Central memory CD4-positive, alpha-beta T cell (primary cell): ENCODE measurements at regions not wholly inside any gene's neighbourhood (a gene's known extent, or its start where the extent isn't known, plus 50 kb on each side); places are given as distances from the start of the nearest gene placed in this dataset.

Experiments used
- DNase-seq: peaks from one replicate; pipeline ENCODE4 v3.0.0; 2022

- DNase-seq: no peak
Measured at GRCh38 chr16:62933929-62934328, 897.7 kb upstream of the CDH8 start.

GRCh38 chr16:62929593-62929992 lies 893.4 kb upstream of the CDH8 start:
- DNase-seq: no peak

- no peak for DNase-seq
Measured at GRCh38 chr16:62927122-62927521, 890.9 kb upstream of the CDH8 start.

GRCh38 chr16:62926121-62926801 lies 890.0 kb upstream of the CDH8 start:
- no peak for DNase-seq

- no peak for DNase-seq
Measured at GRCh38 chr16:62921904-62922303, 885.7 kb upstream of the CDH8 start.

GRCh38 chr16:62913924-62914323 lies 877.7 kb upstream of the CDH8 start:
- no peak for DNase-seq

GRCh38 chr16:62913333-62913732 lies 877.1 kb upstream of the CDH8 start:
- no peak for DNase-seq

GRCh38 chr16:62909597-62909996 lies 873.4 kb upstream of the CDH8 start:
- no peak for DNase-seq

GRCh38 chr16:62907562-62907961 lies 871.3 kb upstream of the CDH8 start:
- no peak for DNase-seq

- DNase-seq: no peak
Measured at GRCh38 chr16:62903961-62904502, 867.8 kb upstream of the CDH8 start.

GRCh38 chr16:62899737-62900136 lies 863.5 kb upstream of the CDH8 start:
- DNase-seq: no peak

- DNase-seq: no peak
Measured at GRCh38 chr16:62889097-62889496, 852.9 kb upstream of the CDH8 start.

- DNase-seq: no peak
Measured at GRCh38 chr16:62883509-62883908, 847.3 kb upstream of the CDH8 start.

- DNase-seq: no peak
Measured at GRCh38 chr16:62882552-62883221, 846.4 kb upstream of the CDH8 start.

- DNase-seq: no peak
Measured at GRCh38 chr16:62876133-62876532, 839.9 kb upstream of the CDH8 start.

- no peak for DNase-seq
Measured at GRCh38 chr16:62872339-62872738, 836.1 kb upstream of the CDH8 start.

GRCh38 chr16:62870554-62870953 lies 834.3 kb upstream of the CDH8 start:
- DNase-seq: no peak

GRCh38 chr16:62869837-62870236 lies 833.6 kb upstream of the CDH8 start:
- no peak for DNase-seq

GRCh38 chr16:62863139-62863538 lies 826.9 kb upstream of the CDH8 start:
- no peak for DNase-seq

- no peak for DNase-seq
Measured at GRCh38 chr16:62853887-62854286, 817.6 kb upstream of the CDH8 start.

GRCh38 chr16:62846399-62847057 lies 810.3 kb upstream of the CDH8 start:
- DNase-seq: no peak

- DNase-seq: no peak
Measured at GRCh38 chr16:62832214-62832613, 796.0 kb upstream of the CDH8 start.

- no peak for DNase-seq
Measured at GRCh38 chr16:62831235-62831850, 795.1 kb upstream of the CDH8 start.
